NCI-H2107 treated with DMSO at 0.1 percent for 48 hours (cell line): ENCODE measurements at regions not wholly inside any gene's neighbourhood (a gene's known extent, or its start where the extent isn't known, plus 50 kb on each side); places are given as distances from the start of the nearest gene placed in this dataset.
"Not testable (repeated sequence)": the region's sequence is repeated elsewhere in the genome, so short reads cannot be mapped to it uniquely, and the experiment has no call there.

Experiments
- DNase-seq: peaks from one replicate; lab custom pipeline; 2025; ENCODE audit not compliant: unreplicated experiment; lab: John Stamatoyannopoulos, UW

DNA sequence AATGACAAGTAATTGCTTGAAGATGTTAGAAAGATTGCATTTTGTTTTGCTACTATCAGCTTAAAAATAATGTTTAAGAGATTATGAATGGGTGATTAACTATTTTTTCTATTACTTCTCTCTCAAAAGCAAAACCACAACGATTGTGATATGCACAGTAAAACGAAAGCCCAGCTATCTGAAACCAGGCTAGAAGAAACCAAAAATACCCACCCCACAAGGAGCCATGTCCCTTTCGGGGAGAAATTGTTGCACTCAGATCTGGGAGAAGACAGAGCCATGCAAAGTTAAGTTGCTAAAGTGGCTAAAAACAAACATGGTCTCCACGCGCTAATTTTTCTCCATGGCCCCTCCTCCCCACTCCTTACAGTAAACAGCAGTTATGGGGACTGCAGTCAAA, 173.6 kb downstream of the RPS24 start:
- DNase-seq, result no peak

DNA sequence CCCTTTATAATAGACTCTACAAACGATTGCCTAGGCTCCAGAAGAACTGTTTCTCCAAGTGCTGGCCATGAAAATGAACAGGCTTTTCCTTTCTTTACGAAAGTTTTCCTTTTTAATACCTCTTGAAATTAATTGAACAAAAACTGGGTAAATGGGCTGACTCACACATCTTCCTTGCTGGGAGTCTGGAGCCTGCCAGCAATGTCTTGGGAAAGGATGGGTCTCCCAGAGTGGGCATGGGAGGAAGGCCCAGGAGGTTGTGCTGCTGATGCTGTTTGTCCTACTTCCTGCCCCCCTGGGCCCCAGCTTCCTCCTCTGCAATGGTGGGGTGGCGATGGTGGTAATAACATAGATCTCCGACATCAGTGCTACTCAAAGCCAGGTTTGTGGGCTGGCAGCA, 174.1 kb downstream of the RPS24 start:
- no peak for DNase-seq

DNA sequence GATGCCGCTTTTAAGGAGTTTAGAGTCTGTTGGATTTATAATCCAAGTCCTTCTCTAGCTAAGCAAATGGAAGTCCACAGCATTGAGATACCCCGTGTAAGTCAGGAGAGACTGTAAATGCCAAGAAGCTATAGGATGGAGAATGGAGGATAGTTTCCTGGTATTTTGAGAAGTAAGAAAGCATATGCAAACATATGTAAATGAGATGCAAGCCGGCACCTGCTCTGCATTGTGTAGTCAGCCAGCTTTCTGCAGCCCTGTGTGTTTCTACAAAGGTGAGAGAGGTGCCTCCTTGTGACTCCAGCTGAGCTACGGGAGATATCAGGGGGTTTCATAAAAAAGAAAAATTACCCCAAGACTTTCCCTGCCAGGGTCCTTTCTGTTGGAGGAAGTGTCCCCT, 176.3 kb downstream of the RPS24 start:
- DNase-seq, result no peak

DNA sequence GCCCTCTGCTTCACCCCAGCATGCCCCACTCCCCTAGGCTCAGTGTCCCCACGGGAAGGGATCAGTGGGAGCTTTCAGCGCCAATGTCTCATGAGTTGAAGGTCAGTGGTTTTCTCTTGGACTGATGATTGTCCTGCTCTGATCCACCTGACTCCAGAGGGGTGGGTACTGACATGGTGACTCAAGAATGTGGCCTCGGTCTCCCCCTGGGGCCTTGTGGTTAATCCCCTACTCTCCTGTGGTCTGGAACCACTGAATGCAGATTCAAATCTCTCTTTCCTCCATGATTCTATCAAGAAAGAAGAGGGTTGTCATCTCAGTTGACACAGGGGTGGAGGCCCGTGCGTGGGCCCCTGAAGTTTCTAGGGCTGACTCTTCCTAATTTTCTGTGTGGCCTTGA, 176.9 kb downstream of the RPS24 start:
- DNase-seq, result no peak

DNA sequence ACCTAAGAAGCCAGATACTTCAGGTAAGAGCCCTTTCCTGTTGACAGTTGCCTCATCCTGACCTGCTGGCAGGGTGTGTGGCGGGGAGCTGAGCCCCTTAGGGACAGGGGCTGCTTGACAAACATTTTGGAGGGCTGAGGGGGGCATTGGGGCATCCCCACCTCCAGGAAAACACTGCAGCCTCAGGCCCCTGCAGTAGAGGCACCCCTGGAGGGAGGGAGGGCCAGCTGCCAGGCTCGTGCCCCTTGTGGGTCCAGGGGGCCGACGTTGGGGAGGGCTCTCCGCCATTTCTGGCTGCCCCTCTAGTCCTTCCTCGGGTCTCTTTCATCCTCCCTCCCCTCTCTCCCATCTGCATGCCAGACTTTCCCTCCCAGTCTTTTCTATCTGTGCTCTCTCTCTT, 177.3 kb downstream of the RPS24 start:
- DNase-seq, result no peak

DNA sequence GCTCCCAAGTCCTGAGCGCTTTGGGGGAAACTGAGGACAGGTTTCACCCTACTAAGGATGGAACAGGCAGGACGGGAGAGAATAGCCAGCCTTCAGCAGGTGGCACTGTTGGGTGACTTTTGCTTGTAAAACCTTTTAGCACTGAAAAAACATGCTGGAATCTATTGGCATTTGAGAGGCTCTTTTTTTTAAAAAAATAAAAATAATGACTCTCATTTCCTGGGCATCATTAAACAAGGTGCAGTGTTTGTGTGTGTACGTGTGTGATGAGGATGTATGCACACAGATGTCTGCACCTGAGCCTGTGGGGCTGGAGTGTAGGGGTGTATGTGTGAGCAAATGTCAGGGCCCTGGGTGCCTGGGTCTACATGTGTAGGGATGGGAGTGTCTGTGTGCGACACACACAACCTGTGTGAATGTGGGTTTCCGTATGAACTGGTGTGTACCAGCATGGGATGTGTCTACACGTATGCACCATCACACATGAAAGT, 177.9 kb downstream of the RPS24 start:
- DNase-seq, result no peak

DNA sequence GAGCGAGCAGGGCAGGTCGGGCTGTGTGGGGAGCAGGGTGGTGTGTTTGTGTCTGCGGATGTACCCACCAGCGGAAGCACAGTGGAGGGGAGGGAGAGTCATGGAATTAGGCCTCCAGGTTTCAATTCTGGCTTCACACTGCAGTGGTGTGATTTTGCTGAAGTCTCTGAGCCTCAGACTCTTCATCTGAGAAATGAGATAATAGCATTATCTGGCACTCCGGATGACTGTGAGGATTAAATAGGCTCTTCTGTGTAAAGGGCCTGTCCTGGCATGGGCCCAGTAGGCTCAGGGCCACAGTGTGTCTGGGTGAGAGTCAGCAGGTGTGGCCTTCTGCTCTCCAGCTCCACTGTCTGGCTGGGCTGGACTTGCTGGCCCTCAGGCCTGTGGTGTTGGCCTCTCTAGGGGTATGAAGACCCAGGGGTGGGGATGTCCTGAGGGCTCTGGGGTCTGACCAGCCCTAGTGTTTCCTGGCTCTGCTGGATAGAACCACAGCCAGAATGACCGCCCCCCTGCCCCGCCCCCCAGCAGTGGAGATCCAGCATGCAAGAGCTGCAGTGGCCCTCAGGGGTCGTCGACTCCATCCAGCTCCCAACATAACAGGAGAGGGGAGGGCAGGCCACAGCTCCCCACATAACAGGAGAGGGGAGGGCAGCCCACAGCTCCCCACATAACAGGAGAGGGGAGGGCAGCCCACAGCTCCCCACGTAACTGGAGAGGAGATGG, 178.6 kb downstream of the RPS24 start:
- no peak for DNase-seq

DNA sequence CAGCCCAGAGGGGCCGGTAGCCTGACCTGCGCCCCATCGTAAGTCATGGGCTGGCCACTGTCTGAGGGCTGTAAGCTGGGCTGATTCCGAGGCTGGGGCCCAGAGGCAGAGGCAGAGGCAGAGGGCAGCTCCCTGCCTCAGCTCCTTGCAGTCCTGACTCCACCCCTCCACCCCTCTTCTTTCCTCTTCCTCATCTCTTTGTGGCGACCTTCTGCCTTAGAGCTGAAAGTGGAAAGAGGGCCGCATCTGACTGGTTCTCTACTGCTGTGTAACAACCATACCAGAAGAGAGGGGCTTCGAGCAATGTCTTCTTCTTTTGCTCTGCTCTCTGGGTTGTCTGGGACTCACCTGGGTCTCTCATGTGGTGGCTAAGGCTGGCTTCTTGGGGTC, 179.1 kb downstream of the RPS24 start:
- DNase-seq, result no peak

DNA sequence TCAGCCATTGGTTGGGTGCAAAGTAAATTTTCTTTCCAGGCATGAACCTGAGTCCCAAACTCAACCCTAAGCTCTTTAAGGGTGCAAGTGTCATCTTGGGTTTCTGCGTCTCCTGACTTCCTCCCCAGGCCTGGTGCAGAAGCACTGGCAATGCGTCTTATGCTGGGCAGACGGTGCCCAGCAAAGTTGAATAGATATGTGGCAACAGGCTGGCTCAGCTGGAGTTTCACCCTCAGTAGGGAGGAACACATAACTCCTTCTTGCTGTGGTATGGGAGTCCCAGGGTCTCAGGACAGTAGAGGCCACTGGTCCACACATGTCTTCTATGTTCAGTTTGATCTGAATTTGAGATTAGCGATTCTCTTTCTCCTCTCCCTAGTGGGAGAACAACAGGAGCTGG, 181.3 kb downstream of the RPS24 start:
- DNase-seq, result no peak

DNA sequence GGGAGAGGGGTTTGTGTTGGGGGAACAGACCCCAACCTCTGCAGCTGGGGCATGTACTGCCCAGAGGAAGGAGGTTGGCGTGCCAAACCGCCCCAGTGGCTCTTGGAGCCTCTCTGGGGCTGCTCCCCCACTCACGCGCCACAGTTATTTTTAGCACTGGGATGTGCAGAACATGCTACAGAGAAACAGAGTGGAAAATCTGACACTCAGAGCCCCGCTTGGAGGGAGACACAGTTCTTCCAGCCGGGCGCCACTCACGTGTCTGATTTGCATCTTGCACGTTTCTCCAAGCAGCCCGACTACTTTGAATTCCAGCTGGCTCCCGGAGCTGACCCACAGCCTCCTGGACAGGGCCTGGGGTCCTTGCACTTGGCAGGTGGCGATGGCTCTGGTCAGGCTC, 182.0 kb downstream of the RPS24 start:
- DNase-seq, result no peak

DNA sequence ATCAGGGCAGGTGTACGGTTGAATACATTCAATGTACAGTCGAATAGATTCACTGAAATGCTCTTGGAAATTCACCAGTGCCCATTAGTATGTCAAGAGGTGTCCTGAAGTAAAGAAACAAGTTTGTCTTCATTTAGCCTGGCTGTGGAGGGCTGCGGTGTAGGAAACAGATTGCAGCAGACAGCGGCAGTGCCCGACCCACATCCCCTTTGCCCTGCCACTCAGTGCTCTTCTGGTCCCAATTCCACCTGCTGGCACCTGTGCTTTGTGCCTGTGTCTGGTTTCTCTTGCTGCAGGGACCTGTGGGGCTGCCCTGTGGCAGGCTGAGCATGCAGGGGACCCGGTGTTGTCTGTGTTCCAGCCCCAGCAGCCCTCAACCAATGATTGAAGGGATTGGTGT, 183.7 kb downstream of the RPS24 start:
- DNase-seq, result no peak

DNA sequence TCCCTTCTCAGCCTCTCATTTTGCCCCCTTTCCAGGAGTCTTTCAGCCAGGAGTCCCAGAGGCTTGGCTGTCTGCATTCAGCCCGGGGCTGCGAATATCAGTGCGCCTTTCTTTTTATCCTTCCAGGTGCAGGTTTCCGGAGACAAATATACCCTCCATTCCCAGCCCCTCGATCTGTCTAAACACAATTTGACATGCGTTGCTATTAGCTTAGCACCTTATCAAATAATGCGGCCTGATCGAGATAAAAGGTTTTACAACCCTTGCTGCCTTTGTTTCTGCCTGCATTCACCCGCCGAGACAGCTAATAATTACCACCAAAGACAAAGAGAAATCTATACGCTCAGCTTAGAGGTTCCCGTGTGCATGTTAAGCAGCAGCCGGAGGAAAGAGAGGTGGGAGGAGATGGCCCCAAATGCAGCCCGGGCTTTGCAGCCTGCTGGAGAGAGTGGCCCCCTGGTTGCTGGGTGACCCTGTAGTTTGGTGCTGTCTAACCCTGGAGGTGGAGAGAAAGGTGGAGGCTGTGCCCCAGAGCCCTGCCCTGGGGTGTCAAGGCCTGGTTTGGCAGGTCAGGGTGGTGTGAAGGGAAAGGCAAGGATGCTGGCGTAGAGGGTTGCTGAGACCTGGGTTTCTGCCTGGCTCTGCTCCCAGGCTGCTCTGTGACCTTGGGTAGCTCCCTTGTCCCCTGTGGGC, 185.3 kb downstream of the RPS24 start:
- DNase-seq, result no peak

DNA sequence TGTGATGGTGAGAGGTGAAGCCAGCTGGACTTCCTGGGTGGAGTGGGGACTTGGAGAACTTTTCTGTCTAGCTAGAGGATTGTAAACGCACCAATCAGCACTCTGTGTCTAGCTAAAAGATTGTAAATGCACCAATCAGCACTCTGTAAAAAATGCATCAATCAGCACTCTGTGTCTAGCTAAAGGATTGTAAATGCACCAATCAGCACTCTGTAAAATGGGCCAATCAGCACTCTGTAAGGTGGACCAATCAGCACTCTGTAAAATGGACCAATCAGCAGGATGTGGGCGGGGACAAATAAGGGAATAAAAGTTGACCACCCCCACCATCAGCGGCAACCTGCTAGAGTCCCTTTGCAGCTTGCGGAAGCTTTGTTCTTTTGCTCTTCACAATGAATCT, 185.9 kb downstream of the RPS24 start:
- DNase-seq, result not testable (repeated sequence)

DNA sequence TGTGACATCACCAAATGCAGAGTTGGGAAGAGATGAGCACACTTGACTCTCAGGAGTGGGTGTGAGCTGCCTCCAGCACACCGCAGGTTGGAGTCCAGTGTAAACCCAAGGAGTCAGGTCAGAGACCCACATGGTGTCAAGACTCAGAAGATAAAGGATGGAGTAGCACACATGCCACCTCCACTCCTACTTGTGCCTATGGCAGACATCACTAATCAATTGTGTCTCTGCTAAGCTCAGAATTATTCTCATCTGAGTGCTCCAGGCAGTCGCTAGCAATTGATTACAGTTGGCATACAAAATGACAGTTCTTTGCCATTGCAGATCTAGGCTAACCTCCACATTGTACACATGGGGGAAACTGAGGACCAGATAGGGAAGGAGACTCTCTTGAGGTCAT, 187.1 kb downstream of the RPS24 start:
- DNase-seq, result no peak

DNA sequence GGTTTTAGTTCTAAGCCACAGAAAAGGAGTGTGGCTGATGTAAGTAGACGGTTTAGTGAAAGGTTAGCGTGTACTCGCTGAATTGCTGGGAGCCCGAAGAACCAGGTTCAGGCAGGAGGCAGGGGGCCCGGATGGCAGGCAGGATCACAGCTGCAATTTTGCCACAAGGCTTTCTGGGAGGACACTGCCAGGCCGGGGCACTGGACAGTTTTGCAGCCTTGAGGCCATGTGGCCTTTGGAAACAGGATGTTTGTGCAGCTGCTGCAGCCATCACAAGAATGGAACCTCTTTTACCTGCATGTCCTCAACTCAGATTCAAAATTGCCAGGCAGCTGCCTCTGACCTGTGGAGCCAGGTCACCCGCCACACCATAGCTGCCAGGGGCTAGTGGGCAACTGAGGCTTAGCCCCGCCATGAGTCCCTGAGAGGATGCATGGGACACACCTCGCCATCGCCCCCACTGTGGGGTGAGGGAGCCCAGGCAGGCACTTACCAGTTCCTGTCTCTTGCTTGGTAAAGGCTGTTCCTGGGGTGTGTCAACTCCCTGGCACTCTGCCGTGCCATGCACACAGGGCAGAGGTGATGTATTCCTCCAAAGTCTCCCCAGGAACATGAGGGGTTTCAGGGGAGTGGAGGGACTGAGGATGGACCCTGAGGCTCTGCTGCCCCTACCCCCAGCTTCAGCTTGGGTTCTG, 188.6 kb downstream of the RPS24 start:
- DNase-seq, result no peak

DNA sequence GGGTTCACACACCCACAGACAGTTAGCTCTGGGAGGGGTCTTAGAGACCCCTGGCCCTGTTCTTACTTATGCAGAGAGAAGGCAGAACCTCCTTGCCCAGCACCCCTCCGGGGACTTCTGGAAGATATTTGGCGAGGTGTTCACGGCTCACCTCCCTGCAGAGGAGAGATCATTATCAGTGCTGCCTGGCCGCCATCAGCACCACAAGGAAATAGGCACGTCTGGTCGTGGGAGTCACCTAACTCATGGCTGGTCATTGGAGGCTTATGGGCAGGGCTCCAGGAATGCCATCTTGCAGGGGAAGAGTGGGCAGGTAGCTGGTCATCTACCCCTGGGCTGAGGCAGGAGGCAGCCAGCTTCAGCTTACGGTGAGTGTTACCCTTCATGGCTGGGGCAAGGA, 189.4 kb downstream of the RPS24 start:
- DNase-seq, result no peak

DNA sequence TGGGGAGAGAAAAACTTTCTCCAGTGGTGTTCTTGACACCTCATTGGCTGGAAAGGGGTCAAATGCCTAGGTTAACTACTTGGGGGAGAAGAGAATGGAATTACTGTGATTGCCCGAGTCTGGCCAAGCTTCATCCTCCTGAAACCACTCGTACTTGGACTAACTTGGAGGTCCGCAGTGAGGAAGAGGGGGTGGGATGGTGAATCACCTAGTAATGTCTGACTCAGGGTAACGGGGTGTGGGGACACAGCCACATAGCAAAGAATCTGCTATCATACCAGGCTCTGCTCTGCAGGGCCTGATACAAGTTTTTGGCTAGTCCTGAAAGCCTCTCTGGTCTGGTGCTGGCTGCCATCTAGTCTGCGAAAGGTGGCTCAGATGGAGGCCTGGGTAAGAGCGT, 190.9 kb downstream of the RPS24 start:
- DNase-seq, result no peak

DNA sequence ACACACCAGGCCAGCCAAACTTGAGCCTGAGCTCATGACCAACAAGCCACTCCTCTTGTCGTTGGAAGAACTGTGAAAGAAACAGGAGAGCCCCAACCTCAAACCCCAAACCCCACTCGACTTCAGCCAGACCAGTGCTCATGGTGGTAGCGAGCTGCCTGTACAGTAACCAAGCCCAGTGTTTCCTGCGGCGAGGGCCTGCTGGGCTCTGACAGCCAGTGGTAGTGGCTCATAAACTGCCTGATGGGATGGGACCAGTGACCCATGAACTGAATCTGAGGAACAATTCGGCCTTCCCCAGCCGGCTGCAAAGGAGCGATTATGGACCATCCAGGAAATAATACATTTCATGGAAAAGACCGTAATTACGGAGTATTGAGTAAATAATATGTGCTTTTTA, 191.9 kb downstream of the RPS24 start:
- DNase-seq, result no peak

DNA sequence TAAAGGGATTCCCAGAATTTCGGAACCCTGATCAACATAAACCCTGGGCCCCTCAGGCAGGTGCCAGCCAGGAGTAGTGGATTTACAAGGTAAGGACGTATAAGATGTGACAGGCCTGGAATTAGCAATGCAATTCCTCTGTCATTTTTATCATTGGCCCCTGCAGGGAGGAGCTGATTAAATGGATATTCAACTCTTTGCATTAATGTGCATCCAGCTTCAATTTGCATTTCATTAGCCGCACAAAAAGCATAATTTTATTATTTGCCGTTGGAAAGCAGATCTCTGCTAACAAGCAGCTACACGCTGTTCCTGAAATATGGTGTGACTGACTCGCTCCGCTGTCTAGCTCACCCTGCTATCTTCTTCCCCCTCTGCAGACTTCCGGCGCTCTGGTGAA, 195.8 kb downstream of the RPS24 start:
- DNase-seq, result no peak

DNA sequence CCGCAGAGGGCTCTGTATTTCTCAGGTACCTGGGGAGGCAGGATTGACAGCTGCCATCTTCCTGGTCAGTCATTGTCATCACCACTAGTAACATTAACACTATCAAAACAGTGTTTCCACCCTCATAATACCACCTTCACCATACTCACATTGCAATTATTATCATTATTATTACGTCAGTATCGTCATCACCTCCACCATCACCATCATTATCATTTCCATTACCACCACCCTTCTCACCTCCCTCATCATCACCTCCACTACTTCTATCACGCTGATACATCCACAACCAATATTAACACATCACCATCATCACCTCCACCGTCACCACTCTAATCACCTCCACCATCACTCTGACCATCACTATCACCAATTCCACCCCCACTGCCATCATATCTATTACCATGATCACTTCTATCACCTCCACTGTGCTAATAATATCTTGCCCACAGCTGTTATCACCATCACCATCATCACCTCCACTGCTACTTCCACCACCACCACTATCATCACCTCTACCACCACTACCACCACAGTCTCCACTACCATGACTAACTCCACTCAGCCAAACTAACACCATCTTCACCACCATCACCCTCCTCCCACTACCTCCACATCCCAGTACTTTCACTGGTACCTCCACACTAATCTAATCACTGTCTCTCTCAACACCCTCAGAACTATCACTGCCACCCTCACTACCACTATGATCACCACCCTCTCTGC, 196.4 kb downstream of the RPS24 start:
- no peak for DNase-seq

DNA sequence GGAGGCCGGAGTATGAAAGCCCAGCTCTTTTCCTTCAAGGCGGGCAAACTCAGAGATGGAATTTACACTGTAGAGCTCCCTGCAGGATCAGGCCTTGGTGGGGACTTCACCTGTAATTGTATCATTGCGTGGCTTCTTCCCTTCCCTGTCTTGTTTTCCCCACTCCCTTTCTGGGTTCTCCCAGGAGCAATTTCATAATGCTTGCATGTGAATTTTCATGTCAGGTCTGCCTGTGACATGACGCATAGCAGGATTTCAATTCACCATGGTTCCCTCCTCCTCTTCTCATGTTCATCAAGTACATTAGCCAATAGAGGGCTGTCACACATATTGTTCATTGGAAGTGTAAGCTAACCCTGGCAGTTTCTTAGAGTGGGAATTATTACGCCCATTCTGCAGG, 197.7 kb downstream of the RPS24 start:
- no peak for DNase-seq

DNA sequence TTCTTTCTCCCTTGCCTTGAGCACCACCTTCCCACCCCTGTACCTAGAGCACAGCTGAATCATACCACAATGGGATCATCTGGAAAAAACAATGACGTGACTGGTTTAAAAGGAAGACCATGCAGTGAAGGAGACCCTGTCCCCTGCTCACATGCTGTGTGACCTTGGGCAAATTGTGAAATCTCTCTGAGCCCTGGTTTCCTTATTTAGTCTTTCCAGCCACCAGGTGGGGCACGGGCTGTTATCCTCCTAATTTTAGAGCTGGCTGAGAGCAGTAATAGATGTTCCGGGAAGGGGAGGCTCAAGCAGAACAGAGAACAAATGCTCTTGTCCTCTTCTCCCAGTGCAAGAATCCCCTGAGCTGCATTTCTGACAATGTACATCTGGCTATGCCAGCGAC, 198.3 kb downstream of the RPS24 start:
- DNase-seq, result no peak
